ENCODE measurements at regions not wholly inside any gene's neighbourhood (a gene's known extent, or its start where the extent isn't known, plus 50 kb on each side); places are given as distances from the start of the nearest gene placed in this dataset.

- TF ChIP-seq YY1 (IDR thresholded peaks at IDR 0.05; ENCODE audit: low read depth, low read length), result no peak
- no peak for TF ChIP-seq JUN (IDR thresholded peaks at IDR 0.05; ENCODE audit: low read depth, low read length)
- TF ChIP-seq ATF2 (IDR thresholded peaks at IDR 0.05; ENCODE audit: low read length), result no peak
- no peak for TF ChIP-seq BACH1 (IDR thresholded peaks at IDR 0.05; ENCODE audit: low read length)
Observed at GRCh38 chr9:129361196-129361595, 183.1 kb upstream of the IER5L start (continued).
